Fibroblast of skin of scalp (primary cell): ENCODE measurements at regions not wholly inside any gene's neighbourhood (a gene's known extent, or its start where the extent isn't known, plus 50 kb on each side); places are given as distances from the start of the nearest gene placed in this dataset.
"Not testable (repeated sequence)": the region's sequence is repeated elsewhere in the genome, so short reads cannot be mapped to it uniquely, and the experiment has no call there.

ENCODE experiments used
- DNase-seq: peaks from one replicate; pipeline ENCODE4 v3.0.0-alpha.2; 2013

- DNase-seq, result no peak
These were observed 147.6 kb downstream of the MAIP1 start for GRCh38 chr2:200102971-200103370.

GRCh38 chr2:200104015-200104414 lies 148.6 kb downstream of the MAIP1 start:
- DNase-seq, result peak; percentile 74

- no peak for DNase-seq
These were observed 152.3 kb downstream of the MAIP1 start for GRCh38 chr2:200107514-200108217.

GRCh38 chr2:200109421-200109820 lies 154.0 kb downstream of the MAIP1 start:
- no peak for DNase-seq

- DNase-seq, result no peak
These were observed 155.0 kb downstream of the MAIP1 start for GRCh38 chr2:200110381-200110780.

GRCh38 chr2:200113016-200113799 lies 157.8 kb downstream of the MAIP1 start:
- not testable (repeated sequence) for DNase-seq

- no peak for DNase-seq
These were observed 163.9 kb downstream of the MAIP1 start for GRCh38 chr2:200119236-200119635.

- no peak for DNase-seq
These were observed 166.5 kb downstream of the MAIP1 start for GRCh38 chr2:200121931-200122330.

- DNase-seq, result no peak
These were observed 167.3 kb downstream of the MAIP1 start for GRCh38 chr2:200122683-200123082.

GRCh38 chr2:200124665-200125368 lies 169.4 kb downstream of the MAIP1 start:
- DNase-seq, result not testable (repeated sequence)

- DNase-seq, result no peak
These were observed 170.3 kb downstream of the MAIP1 start for GRCh38 chr2:200125444-200126284.

GRCh38 chr2:200126285-200126670 lies 170.9 kb downstream of the MAIP1 start:
- DNase-seq, result not testable (repeated sequence)

- DNase-seq, result not testable (repeated sequence)
These were observed 171.3 kb downstream of the MAIP1 start for GRCh38 chr2:200126680-200127079.

GRCh38 chr2:200127848-200128247 lies 172.5 kb downstream of the MAIP1 start:
- peak; percentile 86 for DNase-seq

GRCh38 chr2:200128296-200128695 lies 172.9 kb downstream of the MAIP1 start:
- DNase-seq, result no peak

GRCh38 chr2:200129721-200130462 lies 174.5 kb downstream of the MAIP1 start:
- DNase-seq, result no peak

- peak; percentile 84 for DNase-seq
These were observed 175.4 kb downstream of the MAIP1 start for GRCh38 chr2:200130762-200131166.

GRCh38 chr2:200131307-200131706 lies 175.2 kb upstream of the SPATS2L start:
- peak; percentile 27 for DNase-seq

GRCh38 chr2:200135082-200135481 lies 171.4 kb upstream of the SPATS2L start:
- no peak for DNase-seq

- DNase-seq, result no peak
These were observed 169.8 kb upstream of the SPATS2L start for GRCh38 chr2:200136655-200137054.

GRCh38 chr2:200137271-200137670 lies 169.2 kb upstream of the SPATS2L start:
- no peak for DNase-seq

- DNase-seq, result no peak
These were observed 168.8 kb upstream of the SPATS2L start for GRCh38 chr2:200137691-200138090.
